CD4-positive, CD25-positive, alpha-beta regulatory T cell (primary cell): ENCODE measurements at regions not wholly inside any gene's neighbourhood (a gene's known extent, or its start where the extent isn't known, plus 50 kb on each side); places are given as distances from the start of the nearest gene placed in this dataset.

Source experiments
- ATAC-seq, 2 donors: fragments of 150-1000 bp; cut with Tn5 transposase; one replicate each; pipeline ENCODE4 v1.10.0; 2021; ENCODE audit warnings: low read depth in 2 of 2, moderate number of reproducible peaks in 2 of 2, moderate library complexity in 1 of 2
- DNase-seq, 3 donors: peaks; one replicate each; pipeline versions ENCODE4 v3.0.0 to v3.0.0-alpha.2; 2012 to 2022; ENCODE audit warnings: mixed read lengths in 1 of 3
- H3K27ac ChIP-seq: one replicate; pipeline ENCODE4 v1.7.0; 2013; ENCODE audit warnings: mild to moderate bottlenecking, low read length; ENCODE audit not compliant: insufficient read depth, poor library complexity, severe bottlenecking
- H3K27me3 ChIP-seq: one replicate; pipeline ENCODE4 v1.7.0; 2013; ENCODE audit warnings: low read length; ENCODE audit not compliant: control insufficient read depth, insufficient read depth
- H3K36me3 ChIP-seq: one replicate; pipeline ENCODE4 v1.7.0; 2013; ENCODE audit warnings: mild to moderate bottlenecking, low read length, moderate library complexity; ENCODE audit not compliant: control insufficient read depth, insufficient read depth
- H3K4me1 ChIP-seq: 2 replicates; pipeline ENCODE4 v1.7.0; 2013; ENCODE audit warnings: mild to moderate bottlenecking, low read length; ENCODE audit not compliant: insufficient read depth, control insufficient read depth, poor library complexity, severe bottlenecking
- H3K4me3 ChIP-seq: one replicate; pipeline ENCODE4 v1.7.0; 2013; ENCODE audit warnings: low read depth, mild to moderate bottlenecking, low read length, moderate library complexity
- H3K9me3 ChIP-seq, 2 experiments: 1 replicate in 1 of 2; 2 replicates in 1 of 2; pipeline ENCODE4 v1.7.0; 2013; ENCODE audit warnings: low read length in 2 of 2, mild to moderate bottlenecking in 1 of 2, moderate library complexity in 1 of 2; ENCODE audit not compliant: control insufficient read depth in 2 of 2
- H3K27ac Mint-ChIP-seq, 3 donors: one replicate each; pipeline ENCODE4 v1.8.0; 2020 to 2022; ENCODE audit warnings: mild to moderate bottlenecking in 3 of 3, mixed read lengths in 3 of 3, moderate library complexity in 2 of 3
- H3K27me3 Mint-ChIP-seq: one replicate; pipeline ENCODE4 v1.8.0; 2022; ENCODE audit warnings: mild to moderate bottlenecking, mixed read lengths
- H3K36me3 Mint-ChIP-seq: one replicate; pipeline ENCODE4 v1.8.0; 2020; ENCODE audit warnings: mixed read lengths
- H3K4me1 Mint-ChIP-seq, 4 donors: one replicate each; pipeline ENCODE4 v1.8.0; 2020 to 2022; ENCODE audit warnings: mixed read lengths in 4 of 4, mild to moderate bottlenecking in 1 of 4
- H3K4me3 Mint-ChIP-seq, 4 donors: one replicate each; pipeline ENCODE4 v1.8.0; 2020 to 2022; ENCODE audit warnings: mild to moderate bottlenecking in 4 of 4, mixed read lengths in 4 of 4, moderate library complexity in 3 of 4
- H3K9me3 Mint-ChIP-seq, 7 donors: one replicate each; pipeline ENCODE4 v1.8.0; 2020 to 2022; ENCODE audit warnings: mixed read lengths in 7 of 7, mild to moderate bottlenecking in 3 of 7, moderate library complexity in 2 of 7

GRCh38 chr5:155459889-155460500, 446.4 kb downstream of the KIF4B start:
- no peak for ATAC-seq
- Histone ChIP-seq H3K4me3 (no peak overlapping the region), H3K4me1 (no peaks in the 10 kb centered on the region), H3K27ac (no peak overlapping the region), H3K27me3 (no peaks in the 10 kb centered on the region), H3K36me3 (no peaks in the 10 kb centered on the region), H3K9me3 (no peaks in the 10 kb centered on the region)
- H3K27ac Mint-ChIP-seq: no peak overlapping the region
- no peaks in the 10 kb centered on the region for H3K4me1 Mint-ChIP-seq
- H3K27me3 Mint-ChIP-seq: peaks cover 4% of the 10 kb centered on the region
- H3K4me3 Mint-ChIP-seq: no peak overlapping the region
- no peak for DNase-seq
- H3K36me3 Mint-ChIP-seq: no peaks in the 10 kb centered on the region
- peaks cover 0 to 8% (median 2%) of the 10 kb centered on the region in 7 donors for H3K9me3 Mint-ChIP-seq

- Histone ChIP-seq H3K27me3 (no peaks in the 10 kb centered on the region), H3K4me3 (no peak overlapping the region)
- H3K36me3 Mint-ChIP-seq: no peaks in the 10 kb centered on the region
Measured at GRCh38 chr5:155460501-155460931, 447.0 kb downstream of the KIF4B start.

GRCh38 chr5:155461304-155461703, 447.7 kb downstream of the KIF4B start:
- no peaks in the 10 kb centered on the region for H3K9me3 ChIP-seq
- no peak overlapping the region for H3K27ac ChIP-seq
- Mint-ChIP-seq H3K27me3 (peaks cover 4% of the 10 kb centered on the region), H3K9me3 (peaks cover 0 to 8% (median 2%) of the 10 kb centered on the region in 7 donors), H3K4me1 (no peaks in the 10 kb centered on the region), H3K4me3 (no peak overlapping the region), H3K27ac (no peak overlapping the region), H3K36me3 (no peaks in the 10 kb centered on the region)
- H3K27me3 ChIP-seq: no peaks in the 10 kb centered on the region
- DNase-seq (no peak), ATAC-seq (no peak)
- H3K4me3 ChIP-seq: no peak overlapping the region
- H3K4me1 ChIP-seq: no peaks in the 10 kb centered on the region
- no peaks in the 10 kb centered on the region for H3K36me3 ChIP-seq

More at GRCh38 chr5:155460501-155460931, 447.0 kb downstream of the KIF4B start:
- no peak for ATAC-seq
- Histone ChIP-seq H3K4me1 (no peaks in the 10 kb centered on the region), H3K9me3 (no peaks in the 10 kb centered on the region), H3K36me3 (no peaks in the 10 kb centered on the region), H3K27ac (no peak overlapping the region)
- Mint-ChIP-seq H3K4me1 (no peaks in the 10 kb centered on the region), H3K27me3 (peaks cover 4% of the 10 kb centered on the region), H3K4me3 (no peak overlapping the region), H3K27ac (no peak overlapping the region), H3K9me3 (peaks cover 0 to 8% (median 2%) of the 10 kb centered on the region in 7 donors)
- no peak for DNase-seq

GRCh38 chr5:155466851-155467250, 453.3 kb downstream of the KIF4B start:
- no peak overlapping the region for H3K4me3 Mint-ChIP-seq
- no peaks in the 10 kb centered on the region for H3K27me3 Mint-ChIP-seq
- no peaks in the 10 kb centered on the region for H3K36me3 Mint-ChIP-seq
- Histone ChIP-seq H3K27ac (no peak overlapping the region), H3K4me3 (no peak overlapping the region), H3K9me3 (no peaks in the 10 kb centered on the region), H3K27me3 (no peaks in the 10 kb centered on the region), H3K4me1 (no peaks in the 10 kb centered on the region), H3K36me3 (no peaks in the 10 kb centered on the region)
- DNase-seq (no peak), ATAC-seq (no peak)
- no peaks in the 10 kb centered on the region for H3K4me1 Mint-ChIP-seq
- H3K27ac Mint-ChIP-seq: no peak overlapping the region
- H3K9me3 Mint-ChIP-seq: peaks cover 0 to 3% (median 2%) of the 10 kb centered on the region in 7 donors

- no peak overlapping the region for H3K27ac ChIP-seq
- no peaks in the 10 kb centered on the region for H3K9me3 ChIP-seq
Measured at GRCh38 chr5:155471027-155471426, 457.5 kb downstream of the KIF4B start.

GRCh38 chr5:155472780-155473179, 459.2 kb downstream of the KIF4B start:
- H3K4me3 Mint-ChIP-seq: no peak overlapping the region
- H3K4me1 Mint-ChIP-seq: no peaks in the 10 kb centered on the region
- ATAC-seq: no peak
- no peak for DNase-seq
- H3K9me3 Mint-ChIP-seq: peaks cover 0 to 4% (median 0%) of the 10 kb centered on the region in 7 donors
- H3K27me3 Mint-ChIP-seq: peaks cover 4% of the 10 kb centered on the region
- Histone ChIP-seq H3K27me3 (no peaks in the 10 kb centered on the region), H3K36me3 (no peaks in the 10 kb centered on the region), H3K9me3 (no peaks in the 10 kb centered on the region), H3K4me3 (no peak overlapping the region), H3K27ac (no peak overlapping the region), H3K4me1 (no peaks in the 10 kb centered on the region)
- no peak overlapping the region for H3K27ac Mint-ChIP-seq
- H3K36me3 Mint-ChIP-seq: no peaks in the 10 kb centered on the region

More at GRCh38 chr5:155471027-155471426, 457.5 kb downstream of the KIF4B start:
- Histone ChIP-seq H3K4me3 (no peak overlapping the region), H3K27me3 (no peaks in the 10 kb centered on the region), H3K36me3 (no peaks in the 10 kb centered on the region), H3K4me1 (no peaks in the 10 kb centered on the region)
- Mint-ChIP-seq H3K4me1 (no peaks in the 10 kb centered on the region), H3K9me3 (peaks cover 0 to 4% (median 0%) of the 10 kb centered on the region in 7 donors), H3K36me3 (no peaks in the 10 kb centered on the region), H3K27me3 (peaks cover 4% of the 10 kb centered on the region), H3K4me3 (no peak overlapping the region), H3K27ac (no peak overlapping the region)
- no peak for DNase-seq
- no peak for ATAC-seq

GRCh38 chr5:155475318-155475717, 461.8 kb downstream of the KIF4B start:
- Histone ChIP-seq H3K27ac (no peak overlapping the region), H3K4me3 (no peak overlapping the region), H3K4me1 (no peaks in the 10 kb centered on the region), H3K27me3 (no peaks in the 10 kb centered on the region), H3K9me3 (no peaks in the 10 kb centered on the region), H3K36me3 (no peaks in the 10 kb centered on the region)
- Mint-ChIP-seq H3K4me3 (no peak overlapping the region), H3K36me3 (no peaks in the 10 kb centered on the region), H3K27me3 (peaks cover 4% of the 10 kb centered on the region), H3K9me3 (peaks cover 0 to 4% (median 0%) of the 10 kb centered on the region in 7 donors), H3K27ac (no peak overlapping the region), H3K4me1 (no peaks in the 10 kb centered on the region)
- DNase-seq (no peak), ATAC-seq (no peak)

- no peak for DNase-seq
- no peaks in the 10 kb centered on the region for H3K27me3 ChIP-seq
- H3K27me3 Mint-ChIP-seq: no peaks in the 10 kb centered on the region
- H3K4me3 ChIP-seq: no peak overlapping the region
- no peaks in the 10 kb centered on the region for H3K4me1 Mint-ChIP-seq
- no peak overlapping the region for H3K27ac Mint-ChIP-seq
- no peak overlapping the region for H3K27ac ChIP-seq
- H3K36me3 Mint-ChIP-seq: no peaks in the 10 kb centered on the region
- H3K4me3 Mint-ChIP-seq: no peak overlapping the region
- no peaks in the 10 kb centered on the region for H3K9me3 ChIP-seq
- H3K36me3 ChIP-seq: no peaks in the 10 kb centered on the region
- peaks cover 0 to 4% (median 0%) of the 10 kb centered on the region in 7 donors for H3K9me3 Mint-ChIP-seq
- H3K4me1 ChIP-seq: no peaks in the 10 kb centered on the region
- no peak for ATAC-seq
Measured at GRCh38 chr5:155480731-155481131, 467.2 kb downstream of the KIF4B start.
